Hematopoietic multipotent progenitor cell treated with erythropoietin and hydrocortisone succinate and interleukin-3 and kit ligand, for 8 days (in vitro differentiated cells): ENCODE measurements at regions not wholly inside any gene's neighbourhood (a gene's known extent, or its start where the extent isn't known, plus 50 kb on each side); places are given as distances from the start of the nearest gene placed in this dataset.
"Not testable (repeated sequence)": the region's sequence is repeated elsewhere in the genome, so short reads cannot be mapped to it uniquely, and the experiment has no call there.

Experiments used
- DNase-seq: peaks from one replicate; pipeline ENCODE4 v3.0.0-alpha.2; 2015

DNA sequence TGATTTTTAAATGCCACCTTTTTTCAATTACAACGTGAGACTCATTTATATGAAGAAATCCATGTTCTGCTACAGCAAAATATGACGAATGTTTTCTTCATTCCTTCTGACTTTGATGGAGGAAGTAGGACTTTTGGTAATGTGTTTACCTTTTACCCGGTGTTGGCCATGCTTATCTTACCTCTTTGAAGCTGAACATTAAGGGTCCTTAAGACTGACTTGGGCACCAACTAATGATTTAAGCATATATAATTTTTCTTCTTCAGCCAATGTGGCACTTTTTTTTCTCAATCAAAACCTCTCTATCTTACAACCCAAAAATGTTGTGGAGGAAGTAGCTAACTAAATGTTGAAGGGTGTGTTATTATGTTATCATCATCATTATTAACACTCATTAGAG, 337.5 kb downstream of the EPHA7 start:
- DNase-seq, result no peak

DNA sequence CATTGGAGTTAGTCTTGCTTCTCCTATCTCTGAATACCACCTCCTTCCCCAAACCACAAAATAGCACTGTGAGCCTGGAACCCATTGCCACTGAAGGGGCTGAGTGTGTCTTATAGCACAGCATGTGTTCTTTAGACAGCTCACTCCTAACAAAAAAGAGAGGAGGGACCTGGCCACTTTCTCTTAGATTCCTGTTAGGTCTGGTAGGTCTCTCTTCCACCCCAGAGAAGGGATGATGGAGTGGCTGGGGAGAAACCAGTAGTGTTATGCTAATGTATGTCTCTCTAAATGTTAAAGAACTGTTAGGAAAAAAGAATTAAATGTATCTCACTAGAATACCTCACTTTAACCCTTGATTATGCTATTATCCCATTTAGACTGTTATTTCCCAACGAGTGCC, 340.3 kb downstream of the EPHA7 start:
- no peak for DNase-seq

- DNase-seq, result no peak
Measured at GRCh38 chr6:93073811-93074210, 345.5 kb downstream of the EPHA7 start.

DNA sequence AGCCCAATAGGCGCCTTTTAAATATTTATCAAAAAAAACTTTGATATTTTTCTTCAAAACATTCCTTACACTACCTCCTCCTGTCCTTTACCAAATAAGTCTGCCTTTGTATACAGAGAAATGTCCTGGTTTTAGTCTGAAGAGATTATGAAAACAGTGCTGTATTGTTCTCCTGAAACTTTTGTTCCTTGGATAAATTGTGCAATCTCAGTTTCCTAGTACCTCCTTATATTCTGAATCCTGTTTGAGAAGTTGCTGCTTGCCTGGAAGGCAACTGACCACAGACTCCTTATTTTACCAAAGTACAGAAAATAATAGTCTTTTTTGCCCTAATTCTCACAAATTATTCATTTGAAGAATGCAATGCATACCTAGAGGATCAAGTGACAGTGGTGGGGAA, 349.5 kb downstream of the EPHA7 start:
- DNase-seq, result no peak

DNA sequence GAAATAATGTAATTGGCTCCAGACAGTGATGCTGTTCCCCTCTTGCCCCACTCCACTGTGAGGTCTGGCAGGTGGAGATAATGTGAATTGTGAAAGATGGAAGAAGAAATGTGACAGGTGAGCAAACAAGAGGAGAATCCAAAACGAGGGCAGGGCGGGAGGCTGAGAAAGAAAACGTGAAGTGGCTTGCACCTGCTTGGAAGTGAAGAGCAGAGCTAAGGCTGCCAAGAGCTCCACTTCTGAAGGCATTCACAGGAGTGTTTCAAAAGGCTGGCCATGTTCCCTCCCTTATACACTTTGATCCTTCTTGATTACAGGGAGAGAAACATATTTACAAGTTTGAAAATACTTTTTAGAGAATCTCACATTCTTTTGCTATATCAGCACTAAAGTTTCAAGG, 359.4 kb downstream of the EPHA7 start:
- no peak for DNase-seq

DNA sequence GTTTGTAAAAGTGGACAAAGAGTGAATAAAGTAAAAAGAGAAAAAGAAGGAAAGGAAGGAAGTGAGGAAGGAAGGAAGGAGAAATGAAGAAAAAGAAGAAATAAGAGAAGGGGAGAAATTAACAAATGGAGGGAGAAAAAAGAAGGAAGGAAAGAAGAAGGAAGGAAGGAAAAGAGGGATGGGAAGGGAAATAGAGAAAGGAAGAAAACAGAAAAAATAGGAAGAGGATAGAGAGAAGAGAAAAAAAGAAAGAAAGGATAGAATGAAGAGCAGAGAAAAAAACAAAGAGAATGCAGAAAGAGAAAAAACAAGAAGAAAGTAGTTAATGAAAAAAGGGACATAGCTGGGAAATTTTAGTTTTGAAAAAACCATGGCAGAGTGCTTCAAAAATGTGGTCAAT, 361.8 kb downstream of the EPHA7 start:
- DNase-seq, result no peak

DNA sequence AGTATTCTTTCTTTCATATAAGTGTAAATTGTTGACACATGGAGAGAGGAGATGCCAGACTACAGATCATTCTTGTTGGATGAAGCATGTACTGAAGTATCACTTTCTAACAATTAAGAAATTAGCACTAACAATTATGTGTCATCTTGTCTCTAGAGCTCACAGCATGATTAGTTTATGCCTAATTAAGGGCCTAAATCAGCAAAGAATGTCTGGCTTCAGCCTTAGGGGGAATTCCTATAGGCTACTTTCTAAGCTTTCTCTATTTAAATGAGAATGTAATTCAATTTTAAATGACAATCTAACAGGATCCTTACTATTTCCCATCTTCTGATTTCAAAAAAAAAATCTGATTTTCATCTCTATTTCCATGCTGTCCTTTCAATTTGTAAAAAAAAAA, 371.0 kb downstream of the EPHA7 start:
- no peak for DNase-seq

DNA sequence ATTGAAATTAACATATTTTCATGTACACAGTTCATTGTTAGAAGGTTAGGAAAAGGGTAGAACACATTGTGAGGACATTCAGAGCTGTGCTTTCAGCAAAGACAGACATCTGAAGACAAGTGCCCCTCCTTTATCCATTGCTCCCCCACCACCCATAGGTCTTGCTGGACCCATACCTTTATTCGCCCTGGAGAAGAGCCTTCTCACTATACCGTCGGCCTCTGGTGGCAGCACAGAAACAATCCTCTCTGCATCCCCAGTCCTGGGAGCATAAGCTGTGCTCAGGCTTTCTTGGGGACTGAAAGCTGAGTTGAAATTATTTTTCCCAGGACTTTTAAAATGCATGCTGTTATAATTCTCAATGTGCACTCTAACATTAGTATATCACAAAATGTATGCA, 372.3 kb downstream of the EPHA7 start:
- DNase-seq, result no peak

- no peak for DNase-seq
Measured at GRCh38 chr6:93045156-93045555, 374.2 kb downstream of the EPHA7 start.

- peak; percentile 6 for DNase-seq
Measured at GRCh38 chr6:93040375-93040774, 379.0 kb downstream of the EPHA7 start.

- peak; percentile 20 for DNase-seq
Measured at GRCh38 chr6:93036835-93037234, 382.5 kb downstream of the EPHA7 start.

DNA sequence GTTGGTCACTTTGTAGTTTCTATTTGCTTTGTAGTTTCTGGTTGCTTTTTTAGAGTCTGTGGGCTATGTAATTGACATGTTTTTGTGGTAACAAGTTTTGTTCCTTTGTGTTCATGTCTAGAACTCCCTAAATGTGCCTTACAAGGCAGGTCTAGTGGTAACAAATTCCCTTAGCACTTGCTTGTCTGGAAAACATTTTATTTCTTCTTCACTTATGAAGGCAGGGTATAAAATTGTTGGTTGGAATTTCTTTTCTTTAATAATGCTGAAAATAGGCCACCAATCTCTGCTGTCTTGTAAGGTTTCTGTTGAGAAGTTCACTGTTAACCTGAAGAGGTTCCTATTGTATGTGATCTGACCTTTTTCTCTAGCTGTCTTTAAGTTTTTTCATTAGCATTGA, 383.6 kb downstream of the EPHA7 start:
- no peak for DNase-seq

GRCh38 chr6:93021235-93021915, 398.0 kb downstream of the EPHA7 start:
- DNase-seq, result no peak

DNA sequence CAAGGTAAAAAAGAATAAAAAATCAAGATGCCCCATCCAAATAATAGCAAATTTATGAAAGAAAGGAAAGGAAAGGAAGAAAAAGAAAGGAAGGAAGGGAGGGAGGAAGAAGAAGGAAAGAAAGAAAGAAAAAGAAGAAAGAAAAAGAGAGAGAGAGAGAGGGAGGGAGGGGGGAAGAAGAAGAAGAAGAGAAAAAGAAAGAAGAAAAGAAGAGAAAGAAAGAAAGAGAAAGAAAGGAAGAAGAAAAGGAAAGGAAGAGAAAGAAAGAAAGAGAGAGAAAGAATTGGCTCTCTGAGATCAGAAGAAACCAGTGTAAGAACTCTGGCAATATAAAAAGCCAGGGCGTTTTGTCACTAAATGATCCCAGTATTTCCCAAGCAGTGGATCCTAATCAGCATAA, 401.7 kb downstream of the EPHA7 start:
- no peak for DNase-seq

DNA sequence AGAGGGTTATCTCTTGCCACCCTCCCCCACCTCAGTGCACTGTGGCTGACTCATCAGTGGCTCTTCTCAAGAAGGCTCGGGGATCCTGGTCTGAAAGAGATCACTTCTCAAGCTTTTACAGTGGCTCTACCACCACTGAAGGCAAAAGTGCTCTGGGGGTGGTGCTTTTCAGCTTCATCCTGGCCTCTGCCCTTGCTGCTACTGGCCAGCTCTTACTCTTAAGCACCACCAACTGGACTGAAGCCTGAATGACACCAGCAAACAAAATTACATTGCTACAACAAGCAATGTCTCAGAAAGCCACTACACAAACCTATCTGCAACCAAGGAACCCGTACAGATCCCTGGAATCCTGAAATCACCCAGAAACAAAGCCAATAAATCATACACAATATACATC, 402.1 kb downstream of the EPHA7 start:
- no peak for DNase-seq

DNA sequence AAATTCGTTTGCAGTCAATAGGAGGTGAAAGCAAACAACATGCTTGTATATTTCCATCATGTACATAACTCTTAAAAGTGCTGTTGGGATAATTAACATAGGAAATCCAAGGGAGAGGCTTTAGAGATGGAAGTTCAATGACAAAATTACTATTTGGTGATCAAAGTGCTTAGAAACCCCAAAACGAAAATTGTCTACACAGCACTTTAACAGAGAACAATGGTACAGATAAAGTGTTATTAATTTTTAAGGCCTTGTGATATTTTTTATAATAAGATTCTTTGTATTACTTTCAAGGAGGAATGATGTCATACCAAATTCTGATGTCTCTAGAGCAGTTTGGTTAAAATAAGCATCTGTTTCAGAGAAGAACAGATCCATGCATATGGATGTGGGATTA, 406.3 kb downstream of the EPHA7 start:
- DNase-seq, result no peak

DNA sequence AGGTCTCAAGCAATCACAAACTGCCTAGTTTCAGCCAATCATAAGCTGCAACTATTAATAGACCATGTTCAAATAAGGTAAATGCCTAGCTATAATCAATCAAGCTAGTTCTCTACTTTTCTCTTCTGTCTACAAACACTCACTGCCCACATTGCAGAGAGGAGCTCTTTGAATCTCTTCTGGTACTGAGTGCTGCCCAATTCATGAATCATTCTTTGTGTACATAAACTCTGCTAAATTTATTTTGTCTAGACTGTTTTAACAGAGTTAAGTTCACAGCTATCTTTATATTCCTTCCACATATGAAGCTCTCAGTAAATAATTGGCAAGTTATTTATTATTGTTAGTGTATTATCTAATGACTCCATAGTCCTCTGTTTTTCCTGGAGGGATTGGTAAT, 411.0 kb downstream of the EPHA7 start:
- DNase-seq, result no peak

GRCh38 chr6:92989656-92990055, 429.7 kb downstream of the EPHA7 start:
- no peak for DNase-seq

GRCh38 chr6:92979281-92979680, 440.1 kb downstream of the EPHA7 start:
- DNase-seq, result no peak

GRCh38 chr6:92977018-92977417, 442.3 kb downstream of the EPHA7 start:
- no peak for DNase-seq

- DNase-seq, result no peak
Measured at GRCh38 chr6:92967362-92967761, 452.0 kb downstream of the EPHA7 start.

GRCh38 chr6:92962846-92963245, 456.5 kb downstream of the EPHA7 start:
- no peak for DNase-seq

GRCh38 chr6:92952111-92952510, 467.2 kb downstream of the EPHA7 start:
- not testable (repeated sequence) for DNase-seq

DNA sequence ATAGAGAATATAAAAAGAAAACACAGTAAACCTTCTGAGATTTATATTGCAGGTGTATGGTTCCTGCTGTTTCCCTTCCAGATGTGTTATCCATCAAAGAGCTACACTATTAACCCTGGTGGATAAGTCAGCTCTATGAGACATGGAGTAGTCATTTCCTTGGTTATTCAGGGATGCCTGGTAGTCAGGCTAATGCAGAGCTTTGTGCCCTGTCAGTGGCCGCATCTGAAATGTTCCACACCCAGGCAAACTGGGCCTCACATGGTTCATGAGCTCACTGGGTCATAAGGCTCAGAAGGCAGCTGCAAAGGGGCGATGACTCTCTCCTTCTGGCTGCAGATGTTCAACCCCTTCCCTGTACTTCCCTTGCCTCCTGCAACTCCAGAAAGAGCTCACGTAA, 473.6 kb downstream of the EPHA7 start:
- DNase-seq, result no peak

DNA sequence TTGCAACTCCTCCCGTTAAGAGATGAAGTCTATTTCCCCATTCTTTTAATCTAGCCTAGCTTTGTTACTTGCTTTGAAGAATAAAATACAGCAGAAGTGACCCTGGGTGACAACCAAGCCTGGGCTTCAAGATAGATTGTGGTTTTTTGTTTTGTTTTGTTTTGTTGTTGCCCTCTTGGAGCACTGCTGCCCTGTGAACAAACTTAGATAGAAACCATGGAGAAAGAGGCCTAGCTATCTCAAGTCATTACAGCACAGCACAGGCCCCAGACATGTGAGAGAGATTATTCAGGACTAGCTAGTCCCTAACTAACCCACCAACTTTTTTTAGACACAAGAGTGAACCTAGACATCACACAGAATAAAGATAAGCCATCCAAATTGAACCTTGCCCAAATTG, 475.2 kb downstream of the EPHA7 start:
- DNase-seq, result no peak

GRCh38 chr6:92942549-92942948, 476.8 kb downstream of the EPHA7 start:
- DNase-seq, result no peak
